Neural progenitor cell (in vitro differentiated cells): ENCODE measurements at regions not wholly inside any gene's neighbourhood (a gene's known extent, or its start where the extent isn't known, plus 50 kb on each side); places are given as distances from the start of the nearest gene placed in this dataset.

Experiments
- DNase-seq: peaks from one replicate; pipeline ENCODE4 v3.0.0-alpha.2; 2016; ENCODE audit warnings: low spot score
- H2AFZ ChIP-seq: fragments of 200-600 bp; sonication (generic); replicated peaks from 2 replicates; pipeline ENCODE4 v1.6.1; 2016; ENCODE audit warnings: antibody characterized with exemption
- H3F3A ChIP-seq: fragments of 200-600 bp; sonication (generic); 2 replicates; pipeline ENCODE4 v1.6.1; 2016; ENCODE audit warnings: antibody characterized with exemption, low read depth
- H3K27ac ChIP-seq: fragments of 200-600 bp; sonication (generic); 2 replicates; pipeline ENCODE4 v1.5.1; 2016; ENCODE audit warnings: mild to moderate bottlenecking
- H3K27me3 ChIP-seq: fragments of 200-600 bp; sonication (generic); 2 replicates; pipeline ENCODE4 v1.6.1; 2016; ENCODE audit warnings: mild to moderate bottlenecking, moderate library complexity
- H3K36me3 ChIP-seq: fragments of 200-600 bp; sonication (generic); 2 replicates; pipeline ENCODE4 v1.5.1; 2016
- H3K4me1 ChIP-seq: fragments of 200-600 bp; sonication (generic); 2 replicates; pipeline ENCODE4 v1.6.1; 2016; ENCODE audit warnings: mixed run types
- H3K4me2 ChIP-seq: fragments of 200-600 bp; sonication (generic); 2 replicates; pipeline ENCODE4 v1.6.1; 2016
- H3K4me3 ChIP-seq: fragments of 200-600 bp; sonication (generic); 2 replicates; pipeline ENCODE4 v1.5.1; 2016
- H3K79me2 ChIP-seq: fragments of 200-600 bp; sonication (generic); 2 replicates; pipeline ENCODE4 v1.6.1; 2016; ENCODE audit warnings: low read depth
- H3K9ac ChIP-seq: fragments of 200-600 bp; sonication (generic); 2 replicates; pipeline ENCODE4 v1.6.1; 2016
- H3K9me3 ChIP-seq: fragments of 200-600 bp; sonication (generic); 2 replicates; pipeline ENCODE4 v1.5.1; 2016; ENCODE audit warnings: low read depth
- H4K20me1 ChIP-seq: fragments of 200-600 bp; sonication (generic); 2 replicates; pipeline ENCODE4 v1.6.1; 2016; ENCODE audit warnings: low read depth
- H3K27ac Mint-ChIP-seq: 3 replicates; pipeline ENCODE4 v1.8.0; 2021; ENCODE audit warnings: mixed read lengths
- H3K27me3 Mint-ChIP-seq: 2 replicates; pipeline ENCODE4 v1.8.0; 2022; ENCODE audit warnings: low read depth, mild to moderate bottlenecking, inconsistent platforms, moderate library complexity, mixed read lengths; ENCODE audit not compliant: insufficient read depth
- H3K36me3 Mint-ChIP-seq: 3 replicates; pipeline ENCODE4 v1.8.0; 2021; ENCODE audit warnings: mixed read lengths
- H3K4me1 Mint-ChIP-seq: 3 replicates; pipeline ENCODE4 v1.8.0; 2021; ENCODE audit warnings: mixed read lengths
- H3K4me3 Mint-ChIP-seq: 3 replicates; pipeline ENCODE4 v1.8.0; 2021; ENCODE audit warnings: mild to moderate bottlenecking, moderate library complexity, mixed read lengths
- H3K9me3 Mint-ChIP-seq: 3 replicates; pipeline ENCODE4 v1.8.0; 2020; ENCODE audit warnings: mixed read lengths
- EZH2 ChIP-seq: fragments of 200-600 bp; sonication (generic); IDR thresholded peaks from 2 replicates; pipeline ENCODE4 v1.6.1; 2017; ENCODE audit warnings: antibody characterized with exemption, mild to moderate bottlenecking, moderate library complexity
- EZH2phosphoT487 ChIP-seq: fragments of 200-600 bp; sonication (generic); IDR thresholded peaks from 2 replicates; pipeline ENCODE4 v1.6.1; 2017; ENCODE audit warnings: antibody characterized with exemption
- TF ChIP-seq, protein P1 (sequence below): fragments of 200-600 bp; sonication (generic); IDR thresholded peaks from 2 replicates; pipeline ENCODE4 v1.5.1; 2017; ENCODE audit warnings: antibody characterized with exemption, mild to moderate bottlenecking

DNA sequence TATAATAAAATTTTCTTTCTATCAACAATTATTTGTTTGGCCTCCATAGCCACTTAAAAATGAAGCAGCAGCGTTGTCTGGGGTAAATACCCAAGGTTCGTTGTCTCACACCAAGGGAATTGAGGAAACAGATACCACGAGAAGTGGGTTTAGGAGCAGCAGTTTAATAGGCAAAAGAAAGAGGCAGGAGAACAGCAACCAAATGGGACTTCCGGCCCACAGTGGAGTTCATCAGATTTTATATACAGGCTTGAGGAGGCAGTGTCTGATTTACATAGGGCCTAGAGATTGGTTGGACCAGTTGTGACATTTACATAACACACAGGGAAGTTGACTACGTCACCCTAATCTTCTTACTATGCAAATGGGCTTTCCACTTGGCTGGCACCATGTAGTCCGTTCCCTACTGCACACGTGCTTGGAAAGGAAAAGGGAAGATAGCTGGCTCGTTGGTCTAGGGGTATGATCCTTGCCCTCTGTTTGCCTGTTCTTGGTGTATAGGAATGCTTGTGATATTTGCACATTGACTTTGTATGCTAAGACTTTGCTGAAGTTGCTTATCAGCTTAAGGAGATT lies 61.5 kb upstream of the SETMAR start:
- no peak for DNase-seq
- Histone ChIP-seq H2AFZ (no peak overlapping the region), H3K4me3 (no peak overlapping the region), H3K27ac (no peak overlapping the region), H3F3A (no peaks in the 10 kb centered on the region), H3K4me2 (no peak overlapping the region), H3K9me3 (no peaks in the 10 kb centered on the region), H3K4me1 (no peaks in the 10 kb centered on the region), H4K20me1 (no peaks in the 10 kb centered on the region), H3K36me3 (no peaks in the 10 kb centered on the region), H3K79me2 (no peaks in the 10 kb centered on the region), H3K9ac (no peak overlapping the region), H3K27me3 (no peaks in the 10 kb centered on the region)
- no peak overlapping the region for H3K4me3 Mint-ChIP-seq
- H3K27me3 Mint-ChIP-seq = no peaks in the 10 kb centered on the region
- H3K27ac Mint-ChIP-seq = no peak overlapping the region
- H3K36me3 Mint-ChIP-seq = no peaks in the 10 kb centered on the region
- H3K9me3 Mint-ChIP-seq = peaks cover 8% of the 10 kb centered on the region
- H3K4me1 Mint-ChIP-seq = no peaks in the 10 kb centered on the region
- TF ChIP-seq EZH2 (no peak), EZH2phosphoT487 (no peak)
- TF ChIP-seq, protein P1, sequence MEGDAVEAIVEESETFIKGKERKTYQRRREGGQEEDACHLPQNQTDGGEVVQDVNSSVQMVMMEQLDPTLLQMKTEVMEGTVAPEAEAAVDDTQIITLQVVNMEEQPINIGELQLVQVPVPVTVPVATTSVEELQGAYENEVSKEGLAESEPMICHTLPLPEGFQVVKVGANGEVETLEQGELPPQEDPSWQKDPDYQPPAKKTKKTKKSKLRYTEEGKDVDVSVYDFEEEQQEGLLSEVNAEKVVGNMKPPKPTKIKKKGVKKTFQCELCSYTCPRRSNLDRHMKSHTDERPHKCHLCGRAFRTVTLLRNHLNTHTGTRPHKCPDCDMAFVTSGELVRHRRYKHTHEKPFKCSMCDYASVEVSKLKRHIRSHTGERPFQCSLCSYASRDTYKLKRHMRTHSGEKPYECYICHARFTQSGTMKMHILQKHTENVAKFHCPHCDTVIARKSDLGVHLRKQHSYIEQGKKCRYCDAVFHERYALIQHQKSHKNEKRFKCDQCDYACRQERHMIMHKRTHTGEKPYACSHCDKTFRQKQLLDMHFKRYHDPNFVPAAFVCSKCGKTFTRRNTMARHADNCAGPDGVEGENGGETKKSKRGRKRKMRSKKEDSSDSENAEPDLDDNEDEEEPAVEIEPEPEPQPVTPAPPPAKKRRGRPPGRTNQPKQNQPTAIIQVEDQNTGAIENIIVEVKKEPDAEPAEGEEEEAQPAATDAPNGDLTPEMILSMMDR = no peak

DNA sequence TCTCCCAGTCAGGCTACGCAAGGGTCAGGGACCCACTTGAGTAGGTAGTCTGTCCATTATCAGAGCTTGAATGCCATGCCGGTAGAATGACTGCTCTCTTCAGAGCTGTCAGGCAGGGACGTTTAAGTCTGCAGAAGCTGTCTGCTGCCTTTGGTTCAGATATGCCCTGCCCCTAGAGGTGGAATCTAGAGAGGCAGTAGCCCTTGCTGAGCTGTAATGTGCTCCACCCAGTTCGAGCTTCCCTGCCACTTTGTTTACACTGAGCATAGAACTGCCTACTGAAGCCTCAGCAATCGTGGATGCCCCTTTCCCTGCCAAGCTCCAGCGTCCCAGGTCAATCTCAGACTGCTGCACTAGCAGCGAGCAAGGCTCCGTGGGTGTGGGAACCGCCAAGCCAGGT lies 57.5 kb upstream of the SETMAR start:
- TF ChIP-seq EZH2 (no peak), EZH2phosphoT487 (no peak)
- TF ChIP-seq, protein P1 = peak; percentile 46
- no peak overlapping the region for H3K27ac Mint-ChIP-seq
- peaks cover 4% of the 10 kb centered on the region for H3K4me1 Mint-ChIP-seq
- no peaks in the 10 kb centered on the region for H3K4me1 ChIP-seq
- DNase-seq = peak; percentile 37
- no peak overlapping the region for H3K9ac ChIP-seq
- H3F3A ChIP-seq = no peaks in the 10 kb centered on the region
- no peaks in the 10 kb centered on the region for H3K36me3 Mint-ChIP-seq
- H3K4me3 Mint-ChIP-seq = no peak overlapping the region
- no peaks in the 10 kb centered on the region for H3K9me3 Mint-ChIP-seq
- H3K27me3 ChIP-seq = no peaks in the 10 kb centered on the region
- no peaks in the 10 kb centered on the region for H4K20me1 ChIP-seq
- H3K27me3 Mint-ChIP-seq = no peaks in the 10 kb centered on the region
- no peak overlapping the region for H2AFZ ChIP-seq
- H3K4me2 ChIP-seq = no peak overlapping the region
- H3K4me3 ChIP-seq = no peak overlapping the region
- no peak overlapping the region for H3K27ac ChIP-seq
- no peaks in the 10 kb centered on the region for H3K36me3 ChIP-seq
- no peaks in the 10 kb centered on the region for H3K79me2 ChIP-seq
- H3K9me3 ChIP-seq = no peaks in the 10 kb centered on the region

DNA sequence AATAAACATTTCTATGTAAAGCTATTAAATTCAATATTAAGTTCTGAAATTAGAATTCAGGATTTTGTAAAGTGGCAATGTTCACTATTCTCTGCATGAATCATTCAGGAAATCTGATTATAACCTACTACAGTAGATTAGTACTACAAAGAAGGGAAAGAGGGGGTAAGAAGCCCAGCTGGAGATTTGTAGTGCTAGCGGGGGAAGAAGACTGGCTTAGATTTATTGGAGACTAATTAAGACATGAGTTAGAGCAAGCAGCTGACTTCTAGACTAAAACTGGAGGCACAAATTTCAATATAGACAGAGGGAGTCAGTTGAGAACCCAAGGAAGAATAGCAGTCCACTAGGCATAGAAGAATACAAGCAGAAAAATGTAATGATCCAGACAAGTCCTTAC lies 55.8 kb upstream of the SETMAR start:
- peaks cover 4% of the 10 kb centered on the region for H3K4me1 Mint-ChIP-seq
- H3K27me3 Mint-ChIP-seq = no peaks in the 10 kb centered on the region
- no peaks in the 10 kb centered on the region for H3K36me3 Mint-ChIP-seq
- H3K27ac ChIP-seq = no peak overlapping the region
- H2AFZ ChIP-seq = no peak overlapping the region
- H3K9ac ChIP-seq = no peak overlapping the region
- H4K20me1 ChIP-seq = no peaks in the 10 kb centered on the region
- peaks cover 3% of the 10 kb centered on the region for H3K9me3 Mint-ChIP-seq
- no peak for DNase-seq
- no peaks in the 10 kb centered on the region for H3K27me3 ChIP-seq
- H3K36me3 ChIP-seq = no peaks in the 10 kb centered on the region
- TF ChIP-seq EZH2 (no peak), EZH2phosphoT487 (no peak)
- TF ChIP-seq, protein P1 = no peak
- no peaks in the 10 kb centered on the region for H3K4me1 ChIP-seq
- no peaks in the 10 kb centered on the region for H3F3A ChIP-seq
- no peak overlapping the region for H3K4me3 ChIP-seq
- no peaks in the 10 kb centered on the region for H3K79me2 ChIP-seq
- H3K9me3 ChIP-seq = no peaks in the 10 kb centered on the region
- no peak overlapping the region for H3K4me3 Mint-ChIP-seq
- no peak overlapping the region for H3K4me2 ChIP-seq
- no peak overlapping the region for H3K27ac Mint-ChIP-seq
